C4-2B (cell line): ENCODE measurements at regions not wholly inside any gene's neighbourhood (a gene's known extent, or its start where the extent isn't known, plus 50 kb on each side); places are given as distances from the start of the nearest gene placed in this dataset.
"Not testable (repeated sequence)": the region's sequence is repeated elsewhere in the genome, so short reads cannot be mapped to it uniquely, and the experiment has no call there.

Source experiments
- H3K27ac ChIP-seq: fragments of 450-650 bp; 2 replicates; pipeline ENCODE4 v1.5.1; 2017
- CTCF ChIP-seq: fragments of 450-650 bp; conservative IDR thresholded peaks from 2 replicates; pipeline ENCODE4 v1.5.1; 2017; ENCODE audit warnings: mild to moderate bottlenecking
- ZFX ChIP-seq: fragments of 450-650 bp; IDR thresholded peaks from 2 replicates; pipeline ENCODE4 v1.6.1; 2017

DNA sequence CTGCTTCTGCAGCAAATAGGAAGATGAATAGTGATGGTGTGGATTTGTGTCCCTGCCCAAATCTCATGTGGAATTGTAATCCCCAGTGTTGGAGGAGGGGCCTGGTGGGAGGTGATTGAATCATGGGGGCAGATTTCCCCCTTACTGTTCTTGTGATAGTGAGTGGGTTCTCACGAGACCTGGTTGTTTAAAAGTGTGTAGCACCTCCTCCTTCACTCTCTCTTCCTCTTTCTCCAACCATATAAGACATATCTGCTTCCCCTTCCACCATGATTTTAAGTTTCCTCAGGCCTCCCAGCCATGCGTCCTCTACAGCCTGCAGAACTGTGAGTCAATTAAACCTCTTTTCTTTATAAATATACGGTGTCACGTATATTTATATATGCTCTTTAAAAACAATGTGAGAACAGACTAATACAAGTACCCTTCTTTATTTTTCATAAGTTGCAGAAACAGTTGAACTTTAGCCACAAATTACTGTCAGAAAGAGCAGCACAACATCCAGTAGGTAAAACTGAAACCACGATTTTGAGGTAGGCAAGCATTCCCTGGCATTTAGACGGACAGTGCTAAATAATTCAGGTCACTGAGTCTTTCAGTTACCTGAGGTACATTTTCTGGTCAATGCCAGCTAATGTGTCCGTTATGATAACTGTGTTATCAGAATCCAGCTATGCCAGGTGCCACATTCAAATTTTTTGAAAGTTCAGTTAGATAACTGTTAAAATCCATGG, 79.3 kb upstream of the SPEF2 start:
- TF ChIP-seq CTCF (no peak), ZFX (no peak)
- no peak overlapping the region for H3K27ac ChIP-seq

DNA sequence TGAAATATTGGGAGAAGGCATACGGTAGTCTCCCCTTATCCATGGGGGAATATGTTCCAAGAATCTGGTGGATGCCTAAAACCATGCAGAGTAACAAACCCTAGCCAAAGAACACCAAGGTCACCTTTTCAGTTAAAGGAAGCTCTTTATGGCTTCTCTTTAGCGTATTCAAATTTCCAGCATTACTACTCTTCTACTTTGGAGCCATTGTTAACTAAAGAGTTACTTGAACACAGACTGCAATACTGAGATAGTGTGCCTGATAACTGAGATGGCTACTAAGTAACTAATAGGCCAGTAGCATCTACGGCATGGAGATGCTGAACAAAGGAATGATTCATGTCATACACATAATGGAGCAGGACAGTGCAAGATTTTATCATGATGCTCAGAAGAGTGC, 84.5 kb upstream of the SPEF2 start:
- H3K27ac ChIP-seq, result no peak overlapping the region
- no peak for TF ChIP-seq ZFX
- TF ChIP-seq CTCF, result no peak

GRCh38 chr5:35531553-35531952, 86.1 kb upstream of the SPEF2 start:
- not testable (repeated sequence) for H3K27ac ChIP-seq

GRCh38 chr5:35518104-35518503, 99.6 kb upstream of the SPEF2 start:
- no peak overlapping the region for H3K27ac ChIP-seq
- no peak for TF ChIP-seq CTCF
- TF ChIP-seq ZFX, result no peak

- TF ChIP-seq CTCF (no peak), ZFX (no peak)
These were observed 101.4 kb upstream of the SPEF2 start for GRCh38 chr5:35516271-35516670.

GRCh38 chr5:35513612-35514011, 104.1 kb upstream of the SPEF2 start:
- H3K27ac ChIP-seq, result no peak overlapping the region

More at GRCh38 chr5:35516271-35516670, 101.4 kb upstream of the SPEF2 start:
- H3K27ac ChIP-seq, result no peak overlapping the region

GRCh38 chr5:35502206-35502605, 115.5 kb upstream of the SPEF2 start:
- no peak overlapping the region for H3K27ac ChIP-seq
- TF ChIP-seq ZFX (no peak), CTCF (no peak)

More at GRCh38 chr5:35513612-35514011, 104.1 kb upstream of the SPEF2 start:
- no peak for TF ChIP-seq CTCF

DNA sequence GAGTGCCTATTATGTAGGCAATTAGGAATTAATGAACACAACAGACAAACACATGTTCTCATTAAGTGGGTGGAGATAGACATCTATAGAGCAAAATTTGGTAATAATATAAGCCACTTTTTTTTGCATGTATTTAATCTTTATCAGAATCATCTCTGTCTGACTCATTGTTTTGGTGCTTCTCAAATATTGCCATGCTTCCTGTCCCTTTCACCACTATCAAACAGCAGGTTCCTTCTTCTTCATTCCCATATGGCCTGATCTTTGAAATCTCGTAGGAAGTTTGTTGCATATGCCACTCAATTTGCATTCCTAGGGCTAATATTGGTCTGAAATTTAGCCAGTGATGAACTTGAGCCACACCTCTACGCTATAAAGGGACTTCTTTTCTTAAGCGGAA, 128.9 kb upstream of the SPEF2 start:
- TF ChIP-seq ZFX, result no peak
- TF ChIP-seq CTCF, result no peak
- no peak overlapping the region for H3K27ac ChIP-seq
